ENCODE measurements at regions not wholly inside any gene's neighbourhood (a gene's known extent, or its start where the extent isn't known, plus 50 kb on each side); places are given as distances from the start of the nearest gene placed in this dataset.

DNA sequence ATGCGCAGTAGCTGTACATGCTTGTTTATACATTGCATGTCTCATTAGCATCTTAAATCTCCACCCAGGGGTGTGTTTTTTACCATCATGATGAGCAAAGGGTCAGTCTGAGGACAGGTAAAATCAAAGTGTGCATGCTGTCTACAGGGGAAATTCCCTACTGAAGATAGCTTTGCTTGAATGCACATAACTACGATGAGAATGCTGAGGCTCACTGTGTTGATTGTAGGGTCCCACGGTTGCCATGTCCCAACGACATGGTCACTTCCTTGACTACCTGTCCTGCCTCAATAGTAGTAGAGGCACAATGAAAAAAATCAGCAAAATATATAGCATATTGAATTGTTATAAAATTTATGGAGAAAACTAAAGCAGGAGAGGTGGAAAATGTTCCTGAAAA, 95.6 kb upstream of the TUSC1 start:
- TF ChIP-seq, protein P1, sequence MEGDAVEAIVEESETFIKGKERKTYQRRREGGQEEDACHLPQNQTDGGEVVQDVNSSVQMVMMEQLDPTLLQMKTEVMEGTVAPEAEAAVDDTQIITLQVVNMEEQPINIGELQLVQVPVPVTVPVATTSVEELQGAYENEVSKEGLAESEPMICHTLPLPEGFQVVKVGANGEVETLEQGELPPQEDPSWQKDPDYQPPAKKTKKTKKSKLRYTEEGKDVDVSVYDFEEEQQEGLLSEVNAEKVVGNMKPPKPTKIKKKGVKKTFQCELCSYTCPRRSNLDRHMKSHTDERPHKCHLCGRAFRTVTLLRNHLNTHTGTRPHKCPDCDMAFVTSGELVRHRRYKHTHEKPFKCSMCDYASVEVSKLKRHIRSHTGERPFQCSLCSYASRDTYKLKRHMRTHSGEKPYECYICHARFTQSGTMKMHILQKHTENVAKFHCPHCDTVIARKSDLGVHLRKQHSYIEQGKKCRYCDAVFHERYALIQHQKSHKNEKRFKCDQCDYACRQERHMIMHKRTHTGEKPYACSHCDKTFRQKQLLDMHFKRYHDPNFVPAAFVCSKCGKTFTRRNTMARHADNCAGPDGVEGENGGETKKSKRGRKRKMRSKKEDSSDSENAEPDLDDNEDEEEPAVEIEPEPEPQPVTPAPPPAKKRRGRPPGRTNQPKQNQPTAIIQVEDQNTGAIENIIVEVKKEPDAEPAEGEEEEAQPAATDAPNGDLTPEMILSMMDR (IDR thresholded peaks at IDR 0.05; ENCODE audit: insufficient read depth, low read depth, low read length) = no peak
- TF ChIP-seq EZH2 (IDR thresholded peaks at IDR 0.05; ENCODE audit: insufficient read depth, low read length) = no peak
